Uterus (tissue), 2 donors: ENCODE measurements at regions not wholly inside any gene's neighbourhood (a gene's known extent, or its start where the extent isn't known, plus 50 kb on each side); places are given as distances from the start of the nearest gene placed in this dataset.

Experiments used
- POLR2A ChIP-seq, 2 donors: fragments of 450-650 bp; IDR thresholded peaks; one replicate each; pipeline ENCODE4 v1.6.1; 2016; ENCODE audit warnings: antibody characterized with exemption in 2 of 2, mild to moderate bottlenecking in 1 of 2, moderate library complexity in 1 of 2
- TF ChIP-seq, protein P1 (sequence below), 4 experiments: fragments of 200-600 bp in 2 of 4; fragments of 450-650 bp in 2 of 4; sonication (generic) in 2 of 4; IDR thresholded peaks; one replicate each; pipeline ENCODE4 v1.5.1; 2016 to 2019; ENCODE audit warnings: antibody characterized with exemption in 4 of 4, mild to moderate bottlenecking in 2 of 4, moderate library complexity in 1 of 4

DNA sequence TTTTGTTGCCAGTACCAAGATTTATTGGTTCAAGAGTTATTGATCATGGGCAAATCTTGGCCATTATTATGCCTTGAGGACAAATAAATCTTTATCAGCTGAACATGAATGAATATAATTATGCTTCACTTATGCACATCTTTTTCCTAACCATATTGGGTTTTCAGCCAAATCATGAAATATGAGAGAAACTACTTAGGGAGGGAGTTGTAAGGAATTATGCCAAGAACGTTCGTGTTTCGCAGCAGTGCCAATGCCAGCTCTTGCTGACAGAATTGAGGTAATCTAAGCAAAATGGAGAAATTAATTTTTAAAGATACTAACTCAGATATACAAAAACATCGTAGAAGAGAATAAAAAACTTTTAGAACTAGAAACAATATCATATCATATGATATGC is 301.1 kb upstream of the SASH1 start:
- TF ChIP-seq POLR2A (IDR thresholded peaks at IDR 0.05), result no peak
- TF ChIP-seq, protein P1, sequence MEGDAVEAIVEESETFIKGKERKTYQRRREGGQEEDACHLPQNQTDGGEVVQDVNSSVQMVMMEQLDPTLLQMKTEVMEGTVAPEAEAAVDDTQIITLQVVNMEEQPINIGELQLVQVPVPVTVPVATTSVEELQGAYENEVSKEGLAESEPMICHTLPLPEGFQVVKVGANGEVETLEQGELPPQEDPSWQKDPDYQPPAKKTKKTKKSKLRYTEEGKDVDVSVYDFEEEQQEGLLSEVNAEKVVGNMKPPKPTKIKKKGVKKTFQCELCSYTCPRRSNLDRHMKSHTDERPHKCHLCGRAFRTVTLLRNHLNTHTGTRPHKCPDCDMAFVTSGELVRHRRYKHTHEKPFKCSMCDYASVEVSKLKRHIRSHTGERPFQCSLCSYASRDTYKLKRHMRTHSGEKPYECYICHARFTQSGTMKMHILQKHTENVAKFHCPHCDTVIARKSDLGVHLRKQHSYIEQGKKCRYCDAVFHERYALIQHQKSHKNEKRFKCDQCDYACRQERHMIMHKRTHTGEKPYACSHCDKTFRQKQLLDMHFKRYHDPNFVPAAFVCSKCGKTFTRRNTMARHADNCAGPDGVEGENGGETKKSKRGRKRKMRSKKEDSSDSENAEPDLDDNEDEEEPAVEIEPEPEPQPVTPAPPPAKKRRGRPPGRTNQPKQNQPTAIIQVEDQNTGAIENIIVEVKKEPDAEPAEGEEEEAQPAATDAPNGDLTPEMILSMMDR (IDR thresholded peaks at IDR 0.05), result no peak
